ENCODE measurements at regions not wholly inside any gene's neighbourhood (a gene's known extent, or its start where the extent isn't known, plus 50 kb on each side); places are given as distances from the start of the nearest gene placed in this dataset.

DNA sequence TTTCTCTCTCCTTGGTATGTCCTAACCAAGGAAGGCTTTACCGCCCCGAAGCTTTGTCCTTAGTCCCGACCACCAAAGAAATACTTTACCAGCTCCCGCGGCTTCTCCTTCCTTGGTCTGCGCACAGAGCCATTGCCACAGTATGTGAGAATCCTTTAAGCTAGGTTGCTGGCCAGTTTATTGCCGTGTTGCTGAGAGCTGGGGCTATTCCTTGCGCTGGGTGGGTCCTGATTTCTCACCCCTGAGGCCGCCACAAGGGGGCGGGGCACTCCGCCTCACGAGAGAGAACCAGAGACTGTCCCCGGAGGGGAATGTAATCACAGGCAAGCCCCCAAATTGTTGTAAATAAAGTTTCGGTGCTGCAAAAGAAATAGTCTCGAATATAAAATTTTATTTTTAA is 331.0 kb upstream of the PCDH10 start (continued):
- TF ChIP-seq, protein P1, sequence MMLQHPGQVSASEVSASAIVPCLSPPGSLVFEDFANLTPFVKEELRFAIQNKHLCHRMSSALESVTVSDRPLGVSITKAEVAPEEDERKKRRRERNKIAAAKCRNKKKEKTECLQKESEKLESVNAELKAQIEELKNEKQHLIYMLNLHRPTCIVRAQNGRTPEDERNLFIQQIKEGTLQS (IDR thresholded peaks at IDR 0.05): no peak
- no peak for TF ChIP-seq TAF1 (conservative IDR thresholded peaks at IDR 0.05)

DNA sequence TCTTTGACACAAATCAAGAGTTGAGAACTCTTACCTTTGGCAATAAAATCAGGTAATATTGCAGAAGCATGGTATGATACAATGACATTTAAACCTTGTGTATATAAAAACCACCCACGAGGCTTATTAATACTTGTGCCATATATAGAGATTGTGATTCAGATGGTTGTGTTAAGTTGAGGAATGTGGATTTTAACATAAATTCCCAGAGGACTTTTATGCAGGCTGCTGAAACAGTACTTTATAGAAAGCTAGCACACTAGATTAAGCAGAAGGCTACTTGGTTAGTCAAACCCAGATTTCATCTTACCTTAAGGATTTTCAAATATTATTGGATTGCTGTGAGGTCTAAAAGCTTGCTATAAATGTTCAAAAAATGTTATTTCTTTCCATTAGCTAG is 325.7 kb upstream of the PCDH10 start:
- H3K36me3 ChIP-seq (ENCODE audit: control insufficient read depth in 4 of 4, insufficient read depth in 3 of 4, low read depth in 1 of 4, low read length in 3 of 4): no peaks in the 10 kb centered on the region
- WGBS: 47% methylated on average over 1 of the region's 1 CpG
- TF ChIP-seq RXRA (IDR thresholded peaks at IDR 0.05): no peak
- TF ChIP-seq HNF4A (conservative IDR thresholded peaks at IDR 0.05): no peak
- TF ChIP-seq, protein P2, sequence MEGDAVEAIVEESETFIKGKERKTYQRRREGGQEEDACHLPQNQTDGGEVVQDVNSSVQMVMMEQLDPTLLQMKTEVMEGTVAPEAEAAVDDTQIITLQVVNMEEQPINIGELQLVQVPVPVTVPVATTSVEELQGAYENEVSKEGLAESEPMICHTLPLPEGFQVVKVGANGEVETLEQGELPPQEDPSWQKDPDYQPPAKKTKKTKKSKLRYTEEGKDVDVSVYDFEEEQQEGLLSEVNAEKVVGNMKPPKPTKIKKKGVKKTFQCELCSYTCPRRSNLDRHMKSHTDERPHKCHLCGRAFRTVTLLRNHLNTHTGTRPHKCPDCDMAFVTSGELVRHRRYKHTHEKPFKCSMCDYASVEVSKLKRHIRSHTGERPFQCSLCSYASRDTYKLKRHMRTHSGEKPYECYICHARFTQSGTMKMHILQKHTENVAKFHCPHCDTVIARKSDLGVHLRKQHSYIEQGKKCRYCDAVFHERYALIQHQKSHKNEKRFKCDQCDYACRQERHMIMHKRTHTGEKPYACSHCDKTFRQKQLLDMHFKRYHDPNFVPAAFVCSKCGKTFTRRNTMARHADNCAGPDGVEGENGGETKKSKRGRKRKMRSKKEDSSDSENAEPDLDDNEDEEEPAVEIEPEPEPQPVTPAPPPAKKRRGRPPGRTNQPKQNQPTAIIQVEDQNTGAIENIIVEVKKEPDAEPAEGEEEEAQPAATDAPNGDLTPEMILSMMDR (IDR thresholded peaks at IDR 0.05; ENCODE audit: low read depth, low read length, missing input control): no peak
- TF ChIP-seq RAD21 (IDR thresholded peaks at IDR 0.05): no peak

DNA sequence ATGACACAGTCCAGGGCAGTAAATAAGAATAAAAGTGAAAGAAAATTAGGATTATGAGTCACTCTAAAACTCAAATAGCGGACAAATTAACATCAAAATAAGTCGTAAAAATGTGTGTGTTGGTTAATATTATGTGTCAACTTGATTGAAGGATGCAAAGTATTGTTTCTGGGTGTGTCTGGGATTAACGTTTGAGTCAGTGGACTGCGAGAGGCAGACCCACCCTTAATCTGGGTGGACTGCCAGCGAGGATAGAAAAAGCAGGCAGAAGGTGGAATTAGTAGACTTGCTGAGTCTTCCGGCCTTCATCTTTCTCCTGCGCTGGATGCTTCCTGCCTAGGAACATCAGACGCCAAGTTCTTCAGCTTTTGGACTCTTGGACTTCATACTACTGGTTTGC is 324.3 kb upstream of the PCDH10 start:
- Histone ChIP-seq H3K4me1 (ENCODE audit: control insufficient read depth in 4 of 4, insufficient read depth in 4 of 4, low read length in 3 of 4) (no peaks in the 10 kb centered on the region), H3K9me3 (ENCODE audit: control insufficient read depth in 4 of 4, low read length in 3 of 4) (no peaks in the 10 kb centered on the region), H3K4me3 (ENCODE audit: low read depth in 1 of 3, low read length in 3 of 3) (no peak overlapping the region), H3K27me3 (ENCODE audit: control insufficient read depth in 4 of 4, insufficient read depth in 4 of 4, low read length in 3 of 4) (no peaks in the 10 kb centered on the region), H3K36me3 (ENCODE audit: control insufficient read depth in 4 of 4, insufficient read depth in 3 of 4, low read depth in 1 of 4, low read length in 3 of 4) (no peaks in the 10 kb centered on the region), H3K27ac (ENCODE audit: low read depth in 1 of 2, low read length in 2 of 2) (no peak overlapping the region), H3K9ac (ENCODE audit: low read depth in 1 of 2, low read length in 2 of 2) (no peak overlapping the region)
- TF ChIP-seq, protein P1 (IDR thresholded peaks at IDR 0.05): no peak
- no peak for TF ChIP-seq FOXA1 (IDR thresholded peaks at IDR 0.05)
- TF ChIP-seq YY1 (IDR thresholded peaks at IDR 0.05): no peak
- TF ChIP-seq, protein P3, sequence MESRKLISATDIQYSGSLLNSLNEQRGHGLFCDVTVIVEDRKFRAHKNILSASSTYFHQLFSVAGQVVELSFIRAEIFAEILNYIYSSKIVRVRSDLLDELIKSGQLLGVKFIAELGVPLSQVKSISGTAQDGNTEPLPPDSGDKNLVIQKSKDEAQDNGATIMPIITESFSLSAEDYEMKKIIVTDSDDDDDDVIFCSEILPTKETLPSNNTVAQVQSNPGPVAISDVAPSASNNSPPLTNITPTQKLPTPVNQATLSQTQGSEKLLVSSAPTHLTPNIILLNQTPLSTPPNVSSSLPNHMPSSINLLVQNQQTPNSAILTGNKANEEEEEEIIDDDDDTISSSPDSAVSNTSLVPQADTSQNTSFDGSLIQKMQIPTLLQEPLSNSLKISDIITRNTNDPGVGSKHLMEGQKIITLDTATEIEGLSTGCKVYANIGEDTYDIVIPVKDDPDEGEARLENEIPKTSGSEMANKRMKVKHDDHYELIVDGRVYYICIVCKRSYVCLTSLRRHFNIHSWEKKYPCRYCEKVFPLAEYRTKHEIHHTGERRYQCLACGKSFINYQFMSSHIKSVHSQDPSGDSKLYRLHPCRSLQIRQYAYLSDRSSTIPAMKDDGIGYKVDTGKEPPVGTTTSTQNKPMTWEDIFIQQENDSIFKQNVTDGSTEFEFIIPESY (IDR thresholded peaks at IDR 0.05): no peak
- no peak for TF ChIP-seq EGR1 (IDR thresholded peaks at IDR 0.05; ENCODE audit: low read depth in 2 of 2)
- TF ChIP-seq, protein P4, sequence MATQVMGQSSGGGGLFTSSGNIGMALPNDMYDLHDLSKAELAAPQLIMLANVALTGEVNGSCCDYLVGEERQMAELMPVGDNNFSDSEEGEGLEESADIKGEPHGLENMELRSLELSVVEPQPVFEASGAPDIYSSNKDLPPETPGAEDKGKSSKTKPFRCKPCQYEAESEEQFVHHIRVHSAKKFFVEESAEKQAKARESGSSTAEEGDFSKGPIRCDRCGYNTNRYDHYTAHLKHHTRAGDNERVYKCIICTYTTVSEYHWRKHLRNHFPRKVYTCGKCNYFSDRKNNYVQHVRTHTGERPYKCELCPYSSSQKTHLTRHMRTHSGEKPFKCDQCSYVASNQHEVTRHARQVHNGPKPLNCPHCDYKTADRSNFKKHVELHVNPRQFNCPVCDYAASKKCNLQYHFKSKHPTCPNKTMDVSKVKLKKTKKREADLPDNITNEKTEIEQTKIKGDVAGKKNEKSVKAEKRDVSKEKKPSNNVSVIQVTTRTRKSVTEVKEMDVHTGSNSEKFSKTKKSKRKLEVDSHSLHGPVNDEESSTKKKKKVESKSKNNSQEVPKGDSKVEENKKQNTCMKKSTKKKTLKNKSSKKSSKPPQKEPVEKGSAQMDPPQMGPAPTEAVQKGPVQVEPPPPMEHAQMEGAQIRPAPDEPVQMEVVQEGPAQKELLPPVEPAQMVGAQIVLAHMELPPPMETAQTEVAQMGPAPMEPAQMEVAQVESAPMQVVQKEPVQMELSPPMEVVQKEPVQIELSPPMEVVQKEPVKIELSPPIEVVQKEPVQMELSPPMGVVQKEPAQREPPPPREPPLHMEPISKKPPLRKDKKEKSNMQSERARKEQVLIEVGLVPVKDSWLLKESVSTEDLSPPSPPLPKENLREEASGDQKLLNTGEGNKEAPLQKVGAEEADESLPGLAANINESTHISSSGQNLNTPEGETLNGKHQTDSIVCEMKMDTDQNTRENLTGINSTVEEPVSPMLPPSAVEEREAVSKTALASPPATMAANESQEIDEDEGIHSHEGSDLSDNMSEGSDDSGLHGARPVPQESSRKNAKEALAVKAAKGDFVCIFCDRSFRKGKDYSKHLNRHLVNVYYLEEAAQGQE (IDR thresholded peaks at IDR 0.05): no peak
- no peak for TF ChIP-seq SP1 (IDR thresholded peaks at IDR 0.05)
- TF ChIP-seq HNF4A (conservative IDR thresholded peaks at IDR 0.05): no peak
- no peak for TF ChIP-seq FOXA2 (IDR thresholded peaks at IDR 0.05)
- no peak for TF ChIP-seq JUND (IDR thresholded peaks at IDR 0.05)
- no peak for TF ChIP-seq HNF4G (IDR thresholded peaks at IDR 0.05)
- no peak for TF ChIP-seq NR2F2 (IDR thresholded peaks at IDR 0.05)
- no peak for TF ChIP-seq GABPA (IDR thresholded peaks at IDR 0.05 in 1 of 2, conservative IDR thresholded peaks at IDR 0.05 in 1 of 2)
- TF ChIP-seq, protein P2 (IDR thresholded peaks at IDR 0.05; ENCODE audit: low read depth, low read length, missing input control): no peak
- TF ChIP-seq RAD21 (IDR thresholded peaks at IDR 0.05): no peak
- no peak for TF ChIP-seq RXRA (IDR thresholded peaks at IDR 0.05)
- TF ChIP-seq TAF1 (conservative IDR thresholded peaks at IDR 0.05): no peak
- DNase-seq (ENCODE audit: low spot score): no peak
- 79% methylated on average over 8 of the region's 8 CpGs for WGBS

More for the DNA sequence above, 325.7 kb upstream of the PCDH10 start:
- Histone ChIP-seq H3K27ac (ENCODE audit: low read depth in 1 of 2, low read length in 2 of 2) (no peak overlapping the region), H3K9ac (ENCODE audit: low read depth in 1 of 2, low read length in 2 of 2) (no peak overlapping the region), H3K4me3 (ENCODE audit: low read depth in 1 of 3, low read length in 3 of 3) (no peak overlapping the region), H3K9me3 (ENCODE audit: control insufficient read depth in 4 of 4, low read length in 3 of 4) (no peaks in the 10 kb centered on the region), H3K4me1 (ENCODE audit: control insufficient read depth in 4 of 4, insufficient read depth in 4 of 4, low read length in 3 of 4) (no peaks in the 10 kb centered on the region), H3K27me3 (ENCODE audit: control insufficient read depth in 4 of 4, insufficient read depth in 4 of 4, low read length in 3 of 4) (no peaks in the 10 kb centered on the region)
- DNase-seq (ENCODE audit: low spot score): no peak

All from liver (tissue), 8 donors.